ENCODE measurements at regions not wholly inside any gene's neighbourhood (a gene's known extent, or its start where the extent isn't known, plus 50 kb on each side); places are given as distances from the start of the nearest gene placed in this dataset.

- no peaks in the 10 kb centered on the region for H3K9me3 Mint-ChIP-seq
- ATAC-seq (replicated peaks) (no peak), DNase-seq (no peak)
- no peak overlapping the region for H3K4me3 Mint-ChIP-seq
- H3K27ac Mint-ChIP-seq = no peak overlapping the region
- no peaks in the 10 kb centered on the region for H3K36me3 Mint-ChIP-seq (ENCODE audit: insufficient read depth)
- H3K4me1 Mint-ChIP-seq (ENCODE audit: low read depth in 2 of 2) = peaks cover 8 to 10% of the 10 kb centered on the region in 2 donors
- peaks cover 0 to 18% of the 10 kb centered on the region in 2 donors for H3K27me3 Mint-ChIP-seq
Observed at GRCh38 chrX:40478474-40479065, 102.2 kb upstream of the ATP6AP2 start.

GRCh38 chrX:40476958-40477357, 103.8 kb upstream of the ATP6AP2 start:
- H3K4me3 Mint-ChIP-seq = peak overlapping the region in 1 of 2 donors; percentile 23
- no peaks in the 10 kb centered on the region for H3K9me3 Mint-ChIP-seq
- DNase-seq (no peak), ATAC-seq (replicated peaks) (peak; percentile 69)
- H3K36me3 Mint-ChIP-seq (ENCODE audit: insufficient read depth) = no peaks in the 10 kb centered on the region
- no peak overlapping the region for H3K27ac Mint-ChIP-seq
- H3K27me3 Mint-ChIP-seq = peaks cover 0 to 29% of the 10 kb centered on the region in 2 donors
- H3K4me1 Mint-ChIP-seq (ENCODE audit: low read depth in 2 of 2) = peaks cover 12 to 14% of the 10 kb centered on the region in 2 donors

DNA sequence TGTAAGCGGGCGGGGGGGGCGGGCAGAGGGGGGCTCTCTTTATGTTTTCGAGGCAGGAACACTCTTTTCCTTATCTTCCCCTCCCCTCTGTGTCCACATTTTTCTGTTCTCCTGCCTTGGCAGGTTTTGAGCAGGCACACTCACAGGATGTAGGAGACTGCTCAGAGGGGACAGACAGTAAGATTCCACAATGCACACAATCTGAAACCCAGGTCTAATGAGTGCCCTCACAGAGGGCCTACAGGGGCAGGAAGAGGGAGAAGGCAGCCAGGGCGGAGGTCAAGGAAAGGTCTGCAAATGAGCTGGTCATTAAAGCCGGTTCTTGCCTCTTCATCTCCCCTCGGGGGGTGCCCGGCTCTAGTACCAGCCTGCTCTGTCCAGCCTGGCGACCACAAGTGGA, 106.1 kb upstream of the ATP6AP2 start:
- Mint-ChIP-seq H3K27ac (peak overlapping the region in 1 of 2 donors; percentile 41), H3K4me1 (ENCODE audit: low read depth in 2 of 2) (peaks cover 12 to 14% of the 10 kb centered on the region in 2 donors), H3K36me3 (ENCODE audit: insufficient read depth) (no peaks in the 10 kb centered on the region), H3K4me3 (no peak overlapping the region), H3K27me3 (peaks cover 0 to 31% of the 10 kb centered on the region in 2 donors), H3K9me3 (no peaks in the 10 kb centered on the region)
- DNase-seq (no peak), ATAC-seq (replicated peaks) (no peak)

DNA sequence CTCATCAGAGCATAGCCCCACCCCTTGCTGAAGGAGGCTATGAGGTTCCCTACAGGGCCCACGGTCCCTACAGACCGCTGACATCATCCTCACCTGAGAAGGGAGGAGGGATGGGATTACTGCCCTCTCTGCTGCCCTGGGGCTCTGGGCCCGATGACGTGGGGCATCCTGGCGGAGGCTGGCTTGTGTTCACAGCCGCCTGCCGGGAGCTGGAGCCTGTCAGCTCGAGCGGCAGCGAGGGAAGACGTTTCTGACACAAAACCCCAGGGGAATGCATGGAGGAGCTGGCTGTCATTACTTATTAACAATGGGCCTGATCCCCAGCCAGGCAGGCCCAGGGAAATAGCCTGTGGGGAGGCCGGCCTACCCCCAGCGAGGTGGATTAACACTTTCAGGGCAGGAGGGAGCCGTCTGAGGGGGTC, 106.6 kb upstream of the ATP6AP2 start:
- no peak for ATAC-seq (replicated peaks)
- no peak overlapping the region for H3K4me3 Mint-ChIP-seq
- H3K27ac Mint-ChIP-seq = peak overlapping the region in 1 of 2 donors; percentile 41
- no peak for DNase-seq
- peaks cover 0 to 27% of the 10 kb centered on the region in 2 donors for H3K27me3 Mint-ChIP-seq
- peaks cover 12 to 14% of the 10 kb centered on the region in 2 donors for H3K4me1 Mint-ChIP-seq (ENCODE audit: low read depth in 2 of 2)
- H3K36me3 Mint-ChIP-seq (ENCODE audit: insufficient read depth) = no peaks in the 10 kb centered on the region
- H3K9me3 Mint-ChIP-seq = no peaks in the 10 kb centered on the region

DNA sequence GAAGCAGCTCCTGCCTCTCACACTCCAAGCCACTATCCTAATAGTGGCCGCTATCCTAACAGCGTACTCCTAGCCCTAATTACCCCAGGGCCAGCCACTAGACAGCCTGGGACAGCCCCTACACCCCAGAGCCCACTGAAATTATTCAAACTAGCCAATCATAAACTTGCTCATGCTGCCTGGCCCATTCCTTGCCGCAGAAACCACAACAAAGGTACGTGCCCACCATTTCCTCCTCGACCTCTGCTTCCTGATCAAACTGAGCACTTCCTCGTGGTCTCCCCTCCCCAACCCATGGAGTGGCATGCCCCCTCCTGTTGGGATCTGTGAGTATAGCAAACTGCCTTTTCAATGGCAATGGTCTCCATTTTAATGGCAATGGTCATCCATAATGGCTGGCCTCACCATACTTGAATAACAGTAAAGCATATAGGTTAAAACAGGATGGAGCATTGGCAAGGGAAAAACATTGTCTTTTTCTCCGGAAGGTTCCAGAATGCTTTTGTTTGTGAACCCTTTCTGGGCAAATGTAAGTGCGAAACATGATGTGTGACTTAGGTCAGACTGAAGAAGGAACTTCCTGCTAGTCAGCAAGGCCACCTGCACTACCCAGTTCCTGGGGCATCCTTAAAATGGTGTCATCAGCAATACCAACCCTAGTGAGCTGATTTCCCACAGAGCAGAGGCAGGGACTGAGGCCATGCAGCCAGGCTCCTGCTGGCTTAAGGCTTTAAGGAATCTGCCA, 107.1 kb upstream of the ATP6AP2 start:
- no peak overlapping the region for H3K27ac Mint-ChIP-seq
- H3K4me3 Mint-ChIP-seq = peak overlapping the region in 1 of 2 donors; percentile 47

DNA sequence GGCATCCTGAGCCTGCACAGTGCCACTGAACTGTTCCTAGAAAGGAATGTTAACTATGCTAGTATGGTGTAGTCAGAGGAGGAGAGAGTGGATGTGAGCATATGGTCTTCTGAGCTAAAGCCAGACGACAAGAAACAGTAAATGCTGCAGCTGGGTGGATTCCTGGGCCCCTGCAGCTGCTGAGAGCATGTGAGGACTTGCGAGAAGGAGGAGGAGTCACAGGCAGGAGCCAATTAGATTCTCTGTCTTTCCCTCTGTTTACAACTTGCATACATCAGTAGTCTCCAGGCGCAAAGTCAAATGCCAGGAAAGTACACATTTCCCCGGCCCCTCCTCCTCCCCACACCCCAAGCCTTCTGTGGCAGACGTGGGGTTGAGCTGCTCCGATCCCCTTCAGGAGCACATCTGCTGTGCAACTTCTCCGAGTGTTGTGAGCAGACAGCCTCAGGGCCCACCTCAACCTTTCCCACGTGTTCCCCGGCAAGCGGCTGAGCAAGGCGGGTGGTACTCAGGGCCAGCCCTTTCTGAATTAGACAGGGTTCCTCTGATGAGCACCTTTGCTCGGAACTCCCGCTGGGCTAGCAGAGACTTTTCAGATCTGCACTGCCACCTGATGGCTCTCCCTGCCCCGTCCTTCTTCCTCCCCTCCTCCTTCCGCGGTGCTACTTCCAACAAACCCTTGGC, 108.7 kb upstream of the ATP6AP2 start:
- H3K36me3 Mint-ChIP-seq (ENCODE audit: insufficient read depth) = no peaks in the 10 kb centered on the region
- H3K9me3 Mint-ChIP-seq = no peaks in the 10 kb centered on the region
- peak overlapping the region; percentile 9 to 13 for H3K4me3 Mint-ChIP-seq
- peak; percentile 31 for ATAC-seq (replicated peaks)
- H3K27ac Mint-ChIP-seq = no peak overlapping the region
- H3K4me1 Mint-ChIP-seq (ENCODE audit: low read depth in 2 of 2) = peaks cover 12 to 18% of the 10 kb centered on the region in 2 donors
- peaks cover 0 to 27% of the 10 kb centered on the region in 2 donors for H3K27me3 Mint-ChIP-seq
- no peak for DNase-seq

More for the DNA sequence above, 107.1 kb upstream of the ATP6AP2 start:
- no peaks in the 10 kb centered on the region for H3K9me3 Mint-ChIP-seq
- no peak for ATAC-seq (replicated peaks)
- peaks cover 0 to 27% of the 10 kb centered on the region in 2 donors for H3K27me3 Mint-ChIP-seq
- H3K4me1 Mint-ChIP-seq (ENCODE audit: low read depth in 2 of 2) = peaks cover 12 to 14% of the 10 kb centered on the region in 2 donors
- no peak for DNase-seq
- H3K36me3 Mint-ChIP-seq (ENCODE audit: insufficient read depth) = no peaks in the 10 kb centered on the region

- ATAC-seq (replicated peaks) = no peak
- Mint-ChIP-seq H3K4me1 (ENCODE audit: low read depth in 2 of 2) (peaks cover 5 to 12% of the 10 kb centered on the region in 2 donors), H3K27ac (no peak overlapping the region)
Observed at GRCh38 chrX:40470830-40471429, 109.8 kb upstream of the ATP6AP2 start.

GRCh38 chrX:40469316-40469715, 111.5 kb upstream of the ATP6AP2 start:
- no peak overlapping the region for H3K27ac Mint-ChIP-seq
- no peaks in the 10 kb centered on the region for H3K36me3 Mint-ChIP-seq (ENCODE audit: insufficient read depth)
- no peak overlapping the region for H3K4me3 Mint-ChIP-seq
- peaks cover 5 to 19% of the 10 kb centered on the region in 2 donors for H3K4me1 Mint-ChIP-seq (ENCODE audit: low read depth in 2 of 2)
- no peaks in the 10 kb centered on the region for H3K9me3 Mint-ChIP-seq
- peaks cover 0 to 24% of the 10 kb centered on the region in 2 donors for H3K27me3 Mint-ChIP-seq
- DNase-seq = no peak
- no peak for ATAC-seq (replicated peaks)

More at GRCh38 chrX:40470830-40471429, 109.8 kb upstream of the ATP6AP2 start:
- Mint-ChIP-seq H3K4me3 (no peak overlapping the region), H3K9me3 (no peaks in the 10 kb centered on the region), H3K36me3 (ENCODE audit: insufficient read depth) (no peaks in the 10 kb centered on the region), H3K27me3 (peaks cover 0 to 27% of the 10 kb centered on the region in 2 donors)
- no peak for DNase-seq

DNA sequence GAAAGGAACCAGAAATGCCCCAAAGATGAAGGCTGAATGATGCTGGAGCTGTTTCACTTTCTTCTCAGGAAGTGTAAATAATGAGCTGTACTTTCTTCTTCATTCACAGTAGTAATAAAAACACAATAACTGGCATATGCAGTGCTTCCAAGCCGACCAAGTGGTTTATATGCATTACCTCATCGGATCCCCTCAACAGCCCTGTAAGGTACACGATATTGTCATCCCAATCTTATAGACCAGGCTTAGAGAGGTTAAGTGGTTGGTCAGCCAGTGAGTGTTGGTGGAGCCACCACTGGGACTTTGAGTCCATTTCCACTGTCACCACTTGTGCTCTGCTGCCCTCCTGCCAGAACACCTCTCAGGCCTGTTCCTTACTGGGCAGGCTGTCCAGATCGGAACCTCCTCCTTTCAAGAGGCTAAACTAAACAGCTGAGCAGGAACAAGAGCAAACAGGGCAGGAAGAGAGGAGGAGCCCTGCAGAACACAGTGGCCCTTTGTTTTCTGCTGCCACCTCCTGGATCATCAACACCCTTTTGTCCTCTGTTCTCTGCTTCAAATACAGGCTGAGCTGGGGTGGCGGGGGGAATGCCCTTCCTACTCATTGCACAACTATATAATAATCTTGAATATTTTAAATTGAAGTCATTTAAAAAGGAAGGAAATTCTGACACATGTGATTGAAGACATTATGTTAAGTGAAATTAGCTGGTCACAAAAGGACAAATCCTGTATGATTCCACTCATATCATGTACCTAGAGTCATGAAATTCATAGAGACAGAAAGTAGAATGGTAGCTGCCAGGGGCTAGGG, 112.5 kb upstream of the ATP6AP2 start:
- Mint-ChIP-seq H3K9me3 (no peaks in the 10 kb centered on the region), H3K27ac (no peak overlapping the region), H3K27me3 (peaks cover 0 to 13% of the 10 kb centered on the region in 2 donors), H3K36me3 (ENCODE audit: insufficient read depth) (no peaks in the 10 kb centered on the region), H3K4me1 (ENCODE audit: low read depth in 2 of 2) (peaks cover 0 to 14% of the 10 kb centered on the region in 2 donors), H3K4me3 (peak overlapping the region in 1 of 2 donors; percentile 25)
- ATAC-seq (replicated peaks) (peak; percentile 68), DNase-seq (peak in 1 of 3 experiments; percentile 2)

- Mint-ChIP-seq H3K27me3 (peaks cover 0 to 10% of the 10 kb centered on the region in 2 donors), H3K36me3 (ENCODE audit: insufficient read depth) (no peaks in the 10 kb centered on the region), H3K9me3 (no peaks in the 10 kb centered on the region), H3K27ac (no peak overlapping the region), H3K4me3 (no peak overlapping the region), H3K4me1 (ENCODE audit: low read depth in 2 of 2) (peaks cover 0 to 13% of the 10 kb centered on the region in 2 donors)
- ATAC-seq (replicated peaks) = no peak
- no peak for DNase-seq
Observed at GRCh38 chrX:40467454-40467853, 113.3 kb upstream of the ATP6AP2 start.

DNA sequence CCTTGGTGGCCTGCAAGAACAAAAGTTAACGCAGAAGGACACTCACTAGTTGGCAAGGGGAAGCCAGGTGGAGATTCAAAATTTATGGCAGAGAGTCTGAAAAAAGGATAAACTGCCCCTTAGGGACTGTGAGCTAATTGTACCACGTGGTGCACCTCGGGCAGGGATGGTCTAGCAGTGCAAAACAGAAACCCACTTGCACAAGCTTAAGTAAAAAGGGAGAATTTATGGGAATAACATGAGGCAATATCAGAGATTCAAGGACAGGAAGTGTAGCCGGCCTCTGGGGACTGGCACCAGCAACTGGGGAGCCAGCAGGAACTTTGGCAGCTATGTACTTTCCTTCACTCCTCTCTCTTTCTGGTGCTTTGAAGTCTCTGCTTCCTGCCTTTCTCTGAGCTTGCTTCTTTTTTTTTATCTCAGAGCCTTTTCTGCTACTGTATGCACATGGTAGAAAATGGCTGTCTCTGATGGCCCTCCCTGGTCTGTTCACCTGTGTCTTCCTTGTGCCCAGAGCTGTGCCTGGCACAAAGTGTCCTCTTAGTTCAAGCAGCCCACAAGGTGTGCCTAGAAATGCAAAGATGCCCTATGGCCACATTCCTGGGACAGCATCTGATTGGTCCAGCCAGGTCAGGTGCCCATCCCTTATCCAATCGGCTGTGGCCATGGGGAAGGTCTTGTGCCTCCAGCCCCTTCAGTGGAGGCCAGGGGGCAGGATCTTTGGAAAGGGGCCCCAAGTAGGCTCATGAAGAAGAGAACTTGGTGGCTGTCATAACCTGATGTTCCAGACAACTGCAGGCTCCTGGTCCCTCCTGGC, 114.8 kb upstream of the ATP6AP2 start:
- no peak for DNase-seq
- Mint-ChIP-seq H3K27ac (no peak overlapping the region), H3K4me3 (no peak overlapping the region), H3K27me3 (peaks cover 0 to 11% of the 10 kb centered on the region in 2 donors), H3K4me1 (ENCODE audit: low read depth in 2 of 2) (peaks cover 0 to 12% of the 10 kb centered on the region in 2 donors), H3K36me3 (ENCODE audit: insufficient read depth) (no peaks in the 10 kb centered on the region), H3K9me3 (no peaks in the 10 kb centered on the region)
- no peak for ATAC-seq (replicated peaks)

- H3K4me1 Mint-ChIP-seq (ENCODE audit: low read depth in 2 of 2) = peaks cover 0 to 8% of the 10 kb centered on the region in 2 donors
- H3K27me3 Mint-ChIP-seq = peaks cover 4 to 11% of the 10 kb centered on the region in 2 donors
- no peak overlapping the region for H3K4me3 Mint-ChIP-seq
- no peaks in the 10 kb centered on the region for H3K9me3 Mint-ChIP-seq
- ATAC-seq (replicated peaks) (no peak), DNase-seq (no peak)
- no peaks in the 10 kb centered on the region for H3K36me3 Mint-ChIP-seq (ENCODE audit: insufficient read depth)
- no peak overlapping the region for H3K27ac Mint-ChIP-seq
Observed at GRCh38 chrX:40462795-40463194, 118.0 kb upstream of the ATP6AP2 start.

All from effector memory CD8-positive, alpha-beta T cell (primary cell).